ENCODE measurements at regions not wholly inside any gene's neighbourhood (a gene's known extent, or its start where the extent isn't known, plus 50 kb on each side); places are given as distances from the start of the nearest gene placed in this dataset.

GRCh38 chr6:99148761-99149160 lies 200.7 kb downstream of the FAXC start:
- Mint-ChIP-seq H3K27ac (ENCODE audit: low read depth, unreplicated experiment) (no peak overlapping the region), H3K4me3 (ENCODE audit: unreplicated experiment) (no peak overlapping the region), H3K9me3 (ENCODE audit: unreplicated experiment) (no peaks in the 10 kb centered on the region), H3K36me3 (ENCODE audit: insufficient read depth, unreplicated experiment) (no peaks in the 10 kb centered on the region), H3K4me1 (ENCODE audit: insufficient read depth, unreplicated experiment) (no peaks in the 10 kb centered on the region), H3K27me3 (ENCODE audit: insufficient read depth, unreplicated experiment) (peaks cover 52% of the 10 kb centered on the region)
- TF ChIP-seq, protein P1, sequence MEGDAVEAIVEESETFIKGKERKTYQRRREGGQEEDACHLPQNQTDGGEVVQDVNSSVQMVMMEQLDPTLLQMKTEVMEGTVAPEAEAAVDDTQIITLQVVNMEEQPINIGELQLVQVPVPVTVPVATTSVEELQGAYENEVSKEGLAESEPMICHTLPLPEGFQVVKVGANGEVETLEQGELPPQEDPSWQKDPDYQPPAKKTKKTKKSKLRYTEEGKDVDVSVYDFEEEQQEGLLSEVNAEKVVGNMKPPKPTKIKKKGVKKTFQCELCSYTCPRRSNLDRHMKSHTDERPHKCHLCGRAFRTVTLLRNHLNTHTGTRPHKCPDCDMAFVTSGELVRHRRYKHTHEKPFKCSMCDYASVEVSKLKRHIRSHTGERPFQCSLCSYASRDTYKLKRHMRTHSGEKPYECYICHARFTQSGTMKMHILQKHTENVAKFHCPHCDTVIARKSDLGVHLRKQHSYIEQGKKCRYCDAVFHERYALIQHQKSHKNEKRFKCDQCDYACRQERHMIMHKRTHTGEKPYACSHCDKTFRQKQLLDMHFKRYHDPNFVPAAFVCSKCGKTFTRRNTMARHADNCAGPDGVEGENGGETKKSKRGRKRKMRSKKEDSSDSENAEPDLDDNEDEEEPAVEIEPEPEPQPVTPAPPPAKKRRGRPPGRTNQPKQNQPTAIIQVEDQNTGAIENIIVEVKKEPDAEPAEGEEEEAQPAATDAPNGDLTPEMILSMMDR (IDR thresholded peaks at IDR 0.05; ENCODE audit: unreplicated experiment), result no peak
- intact Hi-C loops (cut with micrococcal nuclease), result no loop called here
- ChIA-PET CTCF (interaction anchor here (0.7 to 8.4 kb wide), 3 partner anchors 17 to 94 kb away, joined by 3 to 72 read pairs (median 3); no protein-coding TSS in a partner anchor), POLR2A (no interaction called here)
- no peak for DNase-seq (ENCODE audit: unreplicated experiment)
- no TSS peak for BruUV-seq (replicated peaks)

DNA sequence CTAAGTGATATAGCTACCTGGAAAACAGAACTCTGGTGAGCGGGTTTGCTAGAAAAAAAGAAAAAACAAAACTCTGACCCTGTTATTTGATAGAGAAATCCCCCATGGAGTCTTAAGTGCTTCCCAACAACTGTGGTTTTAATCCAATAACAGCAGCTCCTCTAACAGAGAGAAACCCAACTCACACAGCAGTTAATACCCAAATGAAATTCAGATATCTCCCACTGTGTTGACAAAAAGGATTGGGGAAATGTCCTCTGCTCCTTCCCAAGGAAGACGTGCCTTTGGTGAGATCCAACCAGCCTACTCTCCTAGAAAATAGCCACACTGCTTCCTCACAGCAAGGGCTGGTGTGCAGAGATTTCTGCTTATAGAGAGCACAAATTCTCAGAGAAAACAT lies 200.4 kb upstream of the FBXL4 start:
- BruUV-seq (replicated peaks), result no TSS peak
- H3K4me1 Mint-ChIP-seq (ENCODE audit: insufficient read depth, unreplicated experiment), result no peaks in the 10 kb centered on the region

DNA sequence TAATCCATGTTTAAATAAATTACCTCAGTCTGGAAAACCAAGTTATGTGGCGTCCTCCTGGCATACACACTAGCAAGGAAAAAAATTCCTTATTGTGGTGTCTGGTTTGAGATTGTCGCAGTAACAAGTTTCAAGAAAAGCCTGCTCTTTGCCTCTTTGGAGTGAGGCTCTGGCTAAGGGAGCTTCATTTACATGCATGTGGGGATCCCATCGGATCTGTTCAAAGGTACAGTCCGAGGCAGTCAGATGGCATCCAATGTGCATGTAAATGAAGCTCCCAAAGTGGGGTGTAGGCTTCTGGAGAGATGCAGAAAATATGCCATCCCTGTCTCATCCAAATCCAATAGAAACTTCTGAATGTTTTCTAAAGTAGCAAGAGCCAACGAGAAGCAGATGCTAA lies 199.5 kb upstream of the FBXL4 start:
- CTCF ChIA-PET, result interaction anchor here (0.6 to 1.2 kb wide), 3 partner anchors 11 to 95 kb away, joined by 3 to 5 read pairs (median 5); no protein-coding TSS in a partner anchor
- H3K27me3 Mint-ChIP-seq (ENCODE audit: insufficient read depth, unreplicated experiment), result peaks cover 43% of the 10 kb centered on the region

More for the DNA sequence above, 200.4 kb upstream of the FBXL4 start:
- H3K27ac Mint-ChIP-seq (ENCODE audit: low read depth, unreplicated experiment), result no peak overlapping the region
- POLR2A ChIA-PET, result interaction anchor here (0.5 kb wide), 1 partner anchor 94 kb away, joined by 3 read pairs; no protein-coding TSS in a partner anchor
- CTCF ChIA-PET, result interaction anchor here (0.5 to 1.2 kb wide), 4 partner anchors 9 to 133 kb away, joined by 3 to 5 read pairs (median 4); no protein-coding TSS in a partner anchor
- peaks cover 52% of the 10 kb centered on the region for H3K27me3 Mint-ChIP-seq (ENCODE audit: insufficient read depth, unreplicated experiment)
- intact Hi-C loops (cut with micrococcal nuclease), result no loop called here
- H3K36me3 Mint-ChIP-seq (ENCODE audit: insufficient read depth, unreplicated experiment), result no peaks in the 10 kb centered on the region
- no peak overlapping the region for H3K4me3 Mint-ChIP-seq (ENCODE audit: unreplicated experiment)
- TF ChIP-seq, protein P1 (IDR thresholded peaks at IDR 0.05; ENCODE audit: unreplicated experiment), result no peak
- no peaks in the 10 kb centered on the region for H3K9me3 Mint-ChIP-seq (ENCODE audit: unreplicated experiment)
- DNase-seq (ENCODE audit: unreplicated experiment), result no peak

DNA sequence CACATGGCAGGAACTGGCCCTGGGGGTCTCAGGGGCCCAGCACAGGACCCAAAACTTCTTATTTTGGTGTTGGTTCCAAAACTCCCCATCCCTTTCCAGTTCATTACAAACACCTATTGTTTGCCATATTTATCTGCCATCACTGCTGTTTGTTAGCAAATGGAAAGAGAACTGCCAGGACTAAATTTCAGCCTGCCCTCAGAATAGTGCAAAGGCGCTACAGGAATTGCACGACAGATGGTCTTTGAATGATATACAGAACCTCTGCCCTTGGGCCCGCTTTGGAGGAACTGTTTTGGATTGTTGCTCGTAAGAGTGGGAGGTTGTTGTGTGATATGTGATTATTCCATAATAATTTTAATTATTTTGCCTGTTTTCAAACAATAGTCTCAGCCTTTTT lies 199.0 kb upstream of the FBXL4 start:
- intact Hi-C loops (cut with micrococcal nuclease), result no loop called here
- no peak overlapping the region for H3K4me3 Mint-ChIP-seq (ENCODE audit: unreplicated experiment)
- no peaks in the 10 kb centered on the region for H3K4me1 Mint-ChIP-seq (ENCODE audit: insufficient read depth, unreplicated experiment)
- ChIA-PET CTCF (interaction anchor here (1.2 kb wide), 1 partner anchor 95 kb away, joined by 5 read pairs; no protein-coding TSS in a partner anchor), POLR2A (no interaction called here)
- H3K9me3 Mint-ChIP-seq (ENCODE audit: unreplicated experiment), result no peaks in the 10 kb centered on the region
- peaks cover 39% of the 10 kb centered on the region for H3K27me3 Mint-ChIP-seq (ENCODE audit: insufficient read depth, unreplicated experiment)
- BruUV-seq (replicated peaks), result no TSS peak
- no peaks in the 10 kb centered on the region for H3K36me3 Mint-ChIP-seq (ENCODE audit: insufficient read depth, unreplicated experiment)
- no peak for DNase-seq (ENCODE audit: unreplicated experiment)
- H3K27ac Mint-ChIP-seq (ENCODE audit: low read depth, unreplicated experiment), result no peak overlapping the region
- TF ChIP-seq, protein P1 (IDR thresholded peaks at IDR 0.05; ENCODE audit: unreplicated experiment), result no peak

More for the DNA sequence above, 199.5 kb upstream of the FBXL4 start:
- DNase-seq (ENCODE audit: unreplicated experiment), result no peak
- no TSS peak for BruUV-seq (replicated peaks)
- H3K9me3 Mint-ChIP-seq (ENCODE audit: unreplicated experiment), result no peaks in the 10 kb centered on the region
- TF ChIP-seq, protein P1 (IDR thresholded peaks at IDR 0.05; ENCODE audit: unreplicated experiment), result no peak
- no peak overlapping the region for H3K4me3 Mint-ChIP-seq (ENCODE audit: unreplicated experiment)
- no peaks in the 10 kb centered on the region for H3K4me1 Mint-ChIP-seq (ENCODE audit: insufficient read depth, unreplicated experiment)
- intact Hi-C loops (cut with micrococcal nuclease), result no loop called here
- no peak overlapping the region for H3K27ac Mint-ChIP-seq (ENCODE audit: low read depth, unreplicated experiment)
- POLR2A ChIA-PET, result no interaction called here
- H3K36me3 Mint-ChIP-seq (ENCODE audit: insufficient read depth, unreplicated experiment), result no peaks in the 10 kb centered on the region

Data from MCF 10A (cell line).